ENCODE measurements at regions not wholly inside any gene's neighbourhood (a gene's known extent, or its start where the extent isn't known, plus 50 kb on each side); places are given as distances from the start of the nearest gene placed in this dataset.

DNA sequence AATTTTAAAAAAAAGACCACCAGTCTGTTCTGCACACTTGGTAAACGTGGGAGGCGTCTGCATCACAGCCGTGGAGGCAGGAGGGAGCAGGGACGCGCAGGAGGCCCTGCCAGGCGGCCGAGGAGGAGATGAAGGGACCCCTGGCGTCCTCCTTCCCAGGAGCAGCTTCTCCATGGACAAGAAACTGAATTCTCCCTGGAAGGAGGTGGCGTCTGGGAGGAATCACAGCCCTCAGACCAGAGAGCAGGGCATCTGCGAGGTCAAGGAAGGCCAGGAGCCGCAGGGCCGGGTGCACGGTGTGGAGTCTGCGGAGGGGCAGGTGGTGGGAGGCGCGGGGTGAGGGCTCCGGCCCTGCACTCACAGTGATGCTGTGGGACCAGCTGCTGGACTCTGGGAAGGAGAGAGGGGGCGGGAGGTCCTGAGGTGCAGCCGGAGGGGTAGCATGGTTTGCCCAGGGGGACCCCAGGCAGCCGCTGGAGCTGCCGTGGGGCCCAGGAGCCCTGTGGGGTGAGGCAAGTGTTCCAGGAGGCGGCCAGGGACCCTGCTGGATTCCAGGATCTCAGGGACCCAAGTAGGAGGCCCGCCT, 73.5 kb upstream of the GALNT9 start:
- no peak for TF ChIP-seq CTCF (IDR thresholded peaks at IDR 0.05)
- no peak for TF ChIP-seq EZH2 (IDR thresholded peaks at IDR 0.05)
- TF ChIP-seq EZH2phosphoT487 (IDR thresholded peaks at IDR 0.05), result no peak
